NCI-H1436 treated with DMSO at 0.1 percent for 48 hours (cell line): ENCODE measurements at regions not wholly inside any gene's neighbourhood (a gene's known extent, or its start where the extent isn't known, plus 50 kb on each side); places are given as distances from the start of the nearest gene placed in this dataset.
"Not testable (repeated sequence)": the region's sequence is repeated elsewhere in the genome, so short reads cannot be mapped to it uniquely, and the experiment has no call there.

Source experiments
- DNase-seq: peaks from one replicate; lab custom pipeline; 2025; lab: John Stamatoyannopoulos, UW

GRCh38 chr4:160675550-160675949, 1488.2 kb downstream of the FSTL5 start:
- DNase-seq = no peak

GRCh38 chr4:160685729-160686128, 1478.1 kb downstream of the FSTL5 start:
- no peak for DNase-seq

GRCh38 chr4:160701671-160702070, 1462.1 kb downstream of the FSTL5 start:
- DNase-seq = no peak

GRCh38 chr4:160709026-160709425, 1454.8 kb downstream of the FSTL5 start:
- no peak for DNase-seq

GRCh38 chr4:160709546-160709945, 1454.3 kb downstream of the FSTL5 start:
- no peak for DNase-seq

- no peak for DNase-seq
Observed at GRCh38 chr4:160716551-160716950, 1447.2 kb downstream of the FSTL5 start.

GRCh38 chr4:160717848-160718247, 1446.0 kb downstream of the FSTL5 start:
- no peak for DNase-seq

GRCh38 chr4:160724063-160724462, 1439.7 kb downstream of the FSTL5 start:
- no peak for DNase-seq

GRCh38 chr4:160745126-160745525, 1418.7 kb downstream of the FSTL5 start:
- DNase-seq = no peak

GRCh38 chr4:160746585-160746984, 1417.2 kb downstream of the FSTL5 start:
- DNase-seq = not testable (repeated sequence)

GRCh38 chr4:160772668-160773067, 1391.1 kb downstream of the FSTL5 start:
- DNase-seq = no peak

GRCh38 chr4:160795216-160795615, 1368.6 kb downstream of the FSTL5 start:
- DNase-seq = no peak

- DNase-seq = no peak
Observed at GRCh38 chr4:160808174-160808573, 1355.6 kb downstream of the FSTL5 start.

GRCh38 chr4:160809576-160809975, 1354.2 kb downstream of the FSTL5 start:
- DNase-seq = no peak

- no peak for DNase-seq
Observed at GRCh38 chr4:160810424-160810823, 1353.4 kb downstream of the FSTL5 start.

- DNase-seq = no peak
Observed at GRCh38 chr4:160810941-160811340, 1352.9 kb downstream of the FSTL5 start.

GRCh38 chr4:160811956-160812355, 1351.8 kb downstream of the FSTL5 start:
- no peak for DNase-seq

- no peak for DNase-seq
Observed at GRCh38 chr4:160814726-160815125, 1349.1 kb downstream of the FSTL5 start.

GRCh38 chr4:160818571-160818970, 1345.2 kb downstream of the FSTL5 start:
- no peak for DNase-seq

- no peak for DNase-seq
Observed at GRCh38 chr4:160819791-160820190, 1344.0 kb downstream of the FSTL5 start.

GRCh38 chr4:160824481-160824880, 1339.3 kb downstream of the FSTL5 start:
- DNase-seq = no peak

GRCh38 chr4:160825644-160826338, 1338.0 kb downstream of the FSTL5 start:
- no peak for DNase-seq

GRCh38 chr4:160826339-160826679, 1337.5 kb downstream of the FSTL5 start:
- no peak for DNase-seq

- no peak for DNase-seq
Observed at GRCh38 chr4:160831165-160831922, 1332.5 kb downstream of the FSTL5 start.
